ENCODE measurements at regions not wholly inside any gene's neighbourhood (a gene's known extent, or its start where the extent isn't known, plus 50 kb on each side); places are given as distances from the start of the nearest gene placed in this dataset.

GRCh38 chr2:78535395-78535794 lies 490.1 kb upstream of the REG3G start:
- Histone ChIP-seq H3K36me3 (ENCODE audit: insufficient read depth, low read length) (no peaks in the 10 kb centered on the region), H3K79me2 (ENCODE audit: insufficient read depth, low read length) (no peaks in the 10 kb centered on the region), H3K27ac (ENCODE audit: low read depth, low read length, poor library complexity, severe bottlenecking) (no peak overlapping the region), H3K4me3 (ENCODE audit: low read depth, low read length, poor library complexity, severe bottlenecking) (no peak overlapping the region), H3K9me3 (ENCODE audit: low read length) (no peaks in the 10 kb centered on the region), H3K4me2 (ENCODE audit: low read length) (no peak overlapping the region), H3K9ac (ENCODE audit: low read length) (no peak overlapping the region), H3F3A (ENCODE audit: insufficient read depth, low read length) (no peaks in the 10 kb centered on the region), H3K27me3 (ENCODE audit: insufficient read depth, low read length) (no peaks in the 10 kb centered on the region), H4K20me1 (ENCODE audit: insufficient read depth, low read length) (no peaks in the 10 kb centered on the region), H2AFZ (ENCODE audit: low read length) (no peak overlapping the region), H3K9me2 (ENCODE audit: low read depth, low read length) (no peaks in the 10 kb centered on the region), H3K4me1 (ENCODE audit: insufficient read depth, low read length, severe bottlenecking) (no peaks in the 10 kb centered on the region)
- TF ChIP-seq CTCF (IDR thresholded peaks at IDR 0.05; ENCODE audit: low read length) = no peak
- TF ChIP-seq EZH2 (IDR thresholded peaks at IDR 0.05; ENCODE audit: borderline replicate concordance, low read length) = no peak

DNA sequence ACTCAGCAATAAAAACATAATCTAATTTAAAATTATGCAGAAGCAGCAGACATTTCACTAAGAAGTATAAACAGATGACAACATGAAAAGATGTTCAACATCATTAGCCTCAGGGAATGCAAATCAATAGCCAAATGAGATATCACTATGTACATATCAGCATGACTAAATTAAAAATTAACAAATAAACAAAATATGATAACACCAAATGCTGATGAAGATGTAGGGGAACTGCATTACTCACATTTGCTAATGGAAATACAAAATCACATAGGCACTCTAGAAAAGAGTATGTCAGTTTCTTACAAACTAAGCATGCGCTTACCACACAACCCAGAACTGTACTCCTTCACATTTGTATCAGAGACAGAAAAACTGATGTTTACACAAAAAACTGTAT lies 487.2 kb upstream of the REG3G start:
- Histone ChIP-seq H3K79me2 (ENCODE audit: insufficient read depth, low read length) (no peaks in the 10 kb centered on the region), H3K27me3 (ENCODE audit: insufficient read depth, low read length) (no peaks in the 10 kb centered on the region), H4K20me1 (ENCODE audit: insufficient read depth, low read length) (no peaks in the 10 kb centered on the region), H3K9ac (ENCODE audit: low read length) (no peak overlapping the region), H3K9me2 (ENCODE audit: low read depth, low read length) (no peaks in the 10 kb centered on the region), H3K36me3 (ENCODE audit: insufficient read depth, low read length) (no peaks in the 10 kb centered on the region), H3K4me1 (ENCODE audit: insufficient read depth, low read length, severe bottlenecking) (no peaks in the 10 kb centered on the region), H3K9me3 (ENCODE audit: low read length) (no peaks in the 10 kb centered on the region), H3K27ac (ENCODE audit: low read depth, low read length, poor library complexity, severe bottlenecking) (no peak overlapping the region), H3K4me3 (ENCODE audit: low read depth, low read length, poor library complexity, severe bottlenecking) (no peak overlapping the region), H3F3A (ENCODE audit: insufficient read depth, low read length) (no peaks in the 10 kb centered on the region), H2AFZ (ENCODE audit: low read length) (no peak overlapping the region), H3K4me2 (ENCODE audit: low read length) (no peak overlapping the region)
- TF ChIP-seq EZH2 (IDR thresholded peaks at IDR 0.05; ENCODE audit: borderline replicate concordance, low read length) (no peak), CTCF (IDR thresholded peaks at IDR 0.05; ENCODE audit: low read length) (no peak)

GRCh38 chr2:78540255-78540654 lies 485.2 kb upstream of the REG3G start:
- Histone ChIP-seq H4K20me1 (ENCODE audit: insufficient read depth, low read length) (no peaks in the 10 kb centered on the region), H3K4me3 (ENCODE audit: low read depth, low read length, poor library complexity, severe bottlenecking) (no peak overlapping the region), H2AFZ (ENCODE audit: low read length) (no peak overlapping the region), H3K27ac (ENCODE audit: low read depth, low read length, poor library complexity, severe bottlenecking) (no peak overlapping the region), H3K36me3 (ENCODE audit: insufficient read depth, low read length) (no peaks in the 10 kb centered on the region), H3K4me2 (ENCODE audit: low read length) (no peak overlapping the region), H3K9ac (ENCODE audit: low read length) (no peak overlapping the region), H3K9me3 (ENCODE audit: low read length) (no peaks in the 10 kb centered on the region), H3K4me1 (ENCODE audit: insufficient read depth, low read length, severe bottlenecking) (no peaks in the 10 kb centered on the region), H3F3A (ENCODE audit: insufficient read depth, low read length) (no peaks in the 10 kb centered on the region), H3K79me2 (ENCODE audit: insufficient read depth, low read length) (no peaks in the 10 kb centered on the region), H3K27me3 (ENCODE audit: insufficient read depth, low read length) (no peaks in the 10 kb centered on the region), H3K9me2 (ENCODE audit: low read depth, low read length) (no peaks in the 10 kb centered on the region)
- TF ChIP-seq CTCF (IDR thresholded peaks at IDR 0.05; ENCODE audit: low read length) (no peak), EZH2 (IDR thresholded peaks at IDR 0.05; ENCODE audit: borderline replicate concordance, low read length) (no peak)

All from OCI-LY1 (cell line).